Keratinocyte (primary cell): ENCODE measurements at regions not wholly inside any gene's neighbourhood (a gene's known extent, or its start where the extent isn't known, plus 50 kb on each side); places are given as distances from the start of the nearest gene placed in this dataset.

Experiments used
- DNase-seq: peaks from one replicate; pipeline ENCODE4 v3.0.0-alpha.2; 2011; ENCODE audit warnings: low read depth, missing footprints, low spot score
- FAIRE-seq: peaks from 2 replicates; lab custom pipeline; 2011; peaks lifted over from hg19 to GRCh38; lab: Jason Lieb, UNC
- H2AFZ ChIP-seq: 2 replicates; pipeline ENCODE4 v1.6.0; 2012; ENCODE audit warnings: low read length, control low read depth, inconsistent platforms; ENCODE audit not compliant: control insufficient read depth
- H3K27ac ChIP-seq: 2 replicates; pipeline ENCODE4 v1.5.1; 2011; ENCODE audit warnings: low read length; ENCODE audit not compliant: control insufficient read depth, insufficient read depth
- H3K27me3 ChIP-seq: 3 replicates; pipeline ENCODE4 v1.6.0; 2011; ENCODE audit warnings: low read length; ENCODE audit not compliant: control insufficient read depth, insufficient read depth; ENCODE audit errors: extremely low read depth
- H3K36me3 ChIP-seq, 2 experiments: 2 replicates in 1 of 2; 3 replicates in 1 of 2; pipeline ENCODE4 v1.5.1; 2011; ENCODE audit warnings: low read length in 2 of 2, mild to moderate bottlenecking in 1 of 2; ENCODE audit not compliant: control insufficient read depth in 2 of 2, insufficient read depth in 2 of 2; ENCODE audit errors: extremely low read depth in 1 of 2
- H3K4me1 ChIP-seq: 3 replicates; pipeline ENCODE4 v1.5.1; 2011; ENCODE audit warnings: low read length; ENCODE audit not compliant: control insufficient read depth, insufficient read depth; ENCODE audit errors: extremely low read depth
- H3K4me2 ChIP-seq: 3 replicates; pipeline ENCODE4 v1.6.0; 2011; ENCODE audit warnings: low read depth, low read length; ENCODE audit not compliant: control insufficient read depth, insufficient read depth; ENCODE audit errors: extremely low read depth
- H3K4me3 ChIP-seq, 3 experiments: fragments of 200-600 bp in 1 of 3; sonication (generic) in 1 of 3; 2 replicates in 2 of 3; 3 replicates in 1 of 3; pipeline ENCODE4 v1.5.1; 2011 to 2016; ENCODE audit warnings: low read length in 3 of 3, mild to moderate bottlenecking in 3 of 3, control low read depth in 2 of 3, inconsistent platforms in 1 of 3, low read depth in 1 of 3, mixed read lengths in 1 of 3, mixed run types in 1 of 3, moderate library complexity in 1 of 3; ENCODE audit not compliant: control insufficient read depth in 2 of 3, insufficient read depth in 2 of 3; ENCODE audit errors: extremely low read depth in 1 of 3
- H3K79me2 ChIP-seq: 2 replicates; pipeline ENCODE4 v1.6.0; 2012; ENCODE audit warnings: low read length; ENCODE audit not compliant: control insufficient read depth, insufficient read depth
- H3K9ac ChIP-seq: 3 replicates; pipeline ENCODE4 v1.6.0; 2011; ENCODE audit warnings: low read length; ENCODE audit not compliant: control insufficient read depth, insufficient read depth; ENCODE audit errors: extremely low read depth
- H3K9me1 ChIP-seq: 3 replicates; pipeline ENCODE4 v1.6.0; 2011; ENCODE audit warnings: low read length; ENCODE audit not compliant: control insufficient read depth, insufficient read depth; ENCODE audit errors: extremely low read depth
- H3K9me3 ChIP-seq: 2 replicates; pipeline ENCODE4 v1.5.1; 2012; ENCODE audit warnings: low read depth, low read length; ENCODE audit not compliant: control insufficient read depth
- H4K20me1 ChIP-seq: 3 replicates; pipeline ENCODE4 v1.6.0; 2011; ENCODE audit warnings: low read length; ENCODE audit not compliant: control insufficient read depth, insufficient read depth; ENCODE audit errors: extremely low read depth
- CTCF ChIP-seq, 3 experiments: IDR thresholded peaks in 1 of 3; conservative IDR thresholded peaks in 1 of 3; optimal IDR thresholded peaks in 1 of 3; 2 replicates in 2 of 3; 3 replicates in 1 of 3; pipeline versions ENCODE3 to v1.5.1; 2011; ENCODE audit warnings: low read length in 3 of 3, mild to moderate bottlenecking in 3 of 3, moderate library complexity in 2 of 3, control low read depth in 1 of 3, inconsistent platforms in 1 of 3; ENCODE audit not compliant: insufficient read depth in 2 of 3; ENCODE audit errors: extremely low read depth in 1 of 3
- EZH2 ChIP-seq: IDR thresholded peaks from one replicate; pipeline ENCODE4 v1.6.1; 2012; ENCODE audit warnings: inconsistent platforms, mild to moderate bottlenecking, low read length, moderate library complexity
- dilution Hi-C: fragments of 300-500 bp; cut with MboI; formaldehyde crosslinking; loops from one replicate; pipeline ENCODE4 v1.7.0; 2020; ENCODE audit warnings: low sequenced_read_pairs; ENCODE audit not compliant: extremely low pct_ligation_motif_present

- no peaks in the 10 kb centered on the region for H3K9me1 ChIP-seq
- H4K20me1 ChIP-seq, result no peaks in the 10 kb centered on the region
- no peak overlapping the region for H3K27ac ChIP-seq
- H3K4me2 ChIP-seq, result no peak overlapping the region
- no peak overlapping the region for H2AFZ ChIP-seq
- H3K4me1 ChIP-seq, result no peaks in the 10 kb centered on the region
- TF ChIP-seq CTCF (optimal IDR thresholded peaks at IDR 0.05 in 1 of 3, IDR thresholded peaks at IDR 0.05 in 1 of 3, conservative IDR thresholded peaks at IDR 0.05 in 1 of 3; ENCODE audit: extremely low read depth in 1 of 3, insufficient read depth in 2 of 3, low read length in 3 of 3) (no peak), EZH2 (no peak)
- H3K9me3 ChIP-seq, result no peaks in the 10 kb centered on the region
- no peaks in the 10 kb centered on the region for H3K79me2 ChIP-seq
- no peak for FAIRE-seq
- H3K27me3 ChIP-seq, result no peaks in the 10 kb centered on the region
- no peaks in the 10 kb centered on the region for H3K36me3 ChIP-seq
- dilution Hi-C loops, result no loop called here
- no peak overlapping the region for H3K4me3 ChIP-seq
- no peak overlapping the region for H3K9ac ChIP-seq
- no peak for DNase-seq
Measured at GRCh38 chr3:88742106-88742505, 365.3 kb upstream of the EPHA3 start.

GRCh38 chr3:88742674-88743507, 364.5 kb upstream of the EPHA3 start:
- Histone ChIP-seq H3K4me3 (no peak overlapping the region), H4K20me1 (no peaks in the 10 kb centered on the region), H3K27ac (no peak overlapping the region), H3K4me2 (no peak overlapping the region), H3K36me3 (no peaks in the 10 kb centered on the region), H3K9me1 (no peaks in the 10 kb centered on the region), H3K79me2 (no peaks in the 10 kb centered on the region), H3K9ac (no peak overlapping the region), H3K4me1 (no peaks in the 10 kb centered on the region), H3K27me3 (no peaks in the 10 kb centered on the region), H3K9me3 (no peaks in the 10 kb centered on the region), H2AFZ (no peak overlapping the region)
- dilution Hi-C loops, result no loop called here
- DNase-seq (no peak), FAIRE-seq (no peak)
- no peak for TF ChIP-seq CTCF (optimal IDR thresholded peaks at IDR 0.05 in 1 of 3, IDR thresholded peaks at IDR 0.05 in 1 of 3, conservative IDR thresholded peaks at IDR 0.05 in 1 of 3; ENCODE audit: extremely low read depth in 1 of 3, insufficient read depth in 2 of 3, low read length in 3 of 3)
- TF ChIP-seq EZH2, result no peak
